PC-3 (cell line): ENCODE measurements at regions not wholly inside any gene's neighbourhood (a gene's known extent, or its start where the extent isn't known, plus 50 kb on each side); places are given as distances from the start of the nearest gene placed in this dataset.

Source experiments
- ATAC-seq: fragments of 200-7000 bp; cut with Tn5 transposase; 2 replicates; pipeline ENCODE4 v1.9.1; 2020; ENCODE audit warnings: mild to moderate bottlenecking, moderate library complexity
- BruUV-seq: library from RNA; stranded (reverse); fragments of 400-500 nt; replicated peaks from 2 replicates; lab custom pipeline; 2021; lab: Mats Ljungman, UMichigan
- CTCF ChIA-PET: fragments of 300-600 bp; sonication (Branson Sonifier 250); formaldehyde crosslinking; loops from one replicate; lab custom pipeline; 2022; ENCODE audit warnings: antibody characterized with exemption; lab: Charles Lee
- POLR2A ChIA-PET: fragments of 300-600 bp; sonication (Branson Sonifier 250); formaldehyde crosslinking; loops from one replicate; lab custom pipeline; 2022; ENCODE audit warnings: antibody characterized with exemption; ENCODE audit not compliant: unreplicated experiment; lab: Charles Lee
- DNase-seq: peaks from one replicate; pipeline ENCODE4 v3.0.0-alpha.2; 2015
- H2AFZ ChIP-seq: fragments of 300-600 bp; sonication (generic); 2 replicates; pipeline ENCODE4 v1.6.0; 2016; ENCODE audit warnings: antibody characterized with exemption, low read length
- H3F3A ChIP-seq: fragments of 300-600 bp; sonication (generic); one replicate; pipeline ENCODE4 v1.6.0; 2017; ENCODE audit warnings: antibody characterized with exemption, low read length, control low read depth, mild to moderate bottlenecking; ENCODE audit not compliant: unreplicated experiment
- H3K27ac ChIP-seq: fragments of 300-600 bp; sonication (generic); 2 replicates; pipeline ENCODE4 v1.5.1; 2016; ENCODE audit warnings: mild to moderate bottlenecking, low read length
- H3K27me3 ChIP-seq: fragments of 300-600 bp; sonication (generic); 2 replicates; pipeline ENCODE4 v1.6.1; 2016; ENCODE audit warnings: low read length, mixed read lengths
- H3K36me3 ChIP-seq: fragments of 300-600 bp; sonication (generic); 2 replicates; pipeline ENCODE4 v1.6.1; 2016; ENCODE audit warnings: low read depth, mixed run types, low read length, mixed read lengths
- H3K4me1 ChIP-seq: fragments of 300-600 bp; sonication (generic); 2 replicates; pipeline ENCODE4 v1.5.1; 2016; ENCODE audit warnings: low read length; ENCODE audit not compliant: insufficient read depth
- H3K4me2 ChIP-seq: fragments of 300-600 bp; sonication (generic); 2 replicates; pipeline ENCODE4 v1.6.0; 2016; ENCODE audit warnings: low read length
- H3K4me3 ChIP-seq: fragments of 300-600 bp; sonication (generic); 2 replicates; pipeline ENCODE4 v1.5.1; 2016; ENCODE audit warnings: mild to moderate bottlenecking, low read length, mixed read lengths
- H3K79me2 ChIP-seq: fragments of 300-600 bp; sonication (generic); 2 replicates; pipeline ENCODE4 v1.6.1; 2017; ENCODE audit warnings: low read length, mixed read lengths
- H3K9ac ChIP-seq: fragments of 300-600 bp; sonication (generic); 2 replicates; pipeline ENCODE4 v1.6.0; 2016; ENCODE audit warnings: mild to moderate bottlenecking, low read length
- H3K9me2 ChIP-seq: fragments of 300-600 bp; sonication (generic); replicated peaks from 2 replicates; pipeline ENCODE4 v1.6.1; 2016; ENCODE audit warnings: mixed run types, low read length, mixed read lengths
- H3K9me3 ChIP-seq: fragments of 300-600 bp; sonication (generic); 2 replicates; pipeline ENCODE4 v1.6.1; 2016; ENCODE audit warnings: low read length, mixed read lengths
- H4K20me1 ChIP-seq: fragments of 300-600 bp; sonication (generic); 2 replicates; pipeline ENCODE4 v1.6.1; 2016; ENCODE audit warnings: low read length, mixed read lengths
- CTCF ChIP-seq: fragments of 300-600 bp; sonication (generic); conservative IDR thresholded peaks from 2 replicates; pipeline ENCODE4 v1.5.1; 2017; ENCODE audit warnings: antibody characterized with exemption, low read depth, mild to moderate bottlenecking, low read length
- EZH2 ChIP-seq: fragments of 300-600 bp; sonication (generic); IDR thresholded peaks from one replicate; pipeline ENCODE4 v1.6.1; 2017; ENCODE audit warnings: antibody characterized with exemption, mild to moderate bottlenecking, low read length; ENCODE audit not compliant: unreplicated experiment
- EZH2phosphoT487 ChIP-seq: fragments of 300-600 bp; sonication (generic); IDR thresholded peaks from 2 replicates; pipeline ENCODE4 v1.6.1; 2018; ENCODE audit warnings: mild to moderate bottlenecking, antibody characterized with exemption, low read length, borderline replicate concordance
- intact Hi-C: fragments of 100-400 bp; cut with micrococcal nuclease; formaldehyde crosslinking; loops from 2 replicates; pipeline ENCODE4 v1.9.0; 2023

GRCh38 chr5:9692576-9692975 lies 62.4 kb upstream of the TAS2R1 start:
- Histone ChIP-seq H3K9ac (no peak overlapping the region), H3K27ac (no peak overlapping the region), H3K9me3 (no peaks in the 10 kb centered on the region), H3K4me3 (no peak overlapping the region), H3K36me3 (no peaks in the 10 kb centered on the region), H3K79me2 (no peaks in the 10 kb centered on the region), H3K27me3 (no peaks in the 10 kb centered on the region), H3K4me1 (no peaks in the 10 kb centered on the region), H3K4me2 (no peak overlapping the region), H4K20me1 (no peaks in the 10 kb centered on the region), H3F3A (no peaks in the 10 kb centered on the region), H3K9me2 (0 out of 2 replicates have a peak, but pooled peaks cover 2% of the 10 kb centered on the region), H2AFZ (no peak overlapping the region)
- POLR2A ChIA-PET = no interaction called here
- intact Hi-C loops = no loop called here
- no peak for DNase-seq
- no peak for ATAC-seq
- no peak for TF ChIP-seq CTCF
- BruUV-seq = no TSS peak
- CTCF ChIA-PET = no interaction called here

- Histone ChIP-seq H4K20me1 (no peaks in the 10 kb centered on the region), H3K4me1 (no peaks in the 10 kb centered on the region), H3K79me2 (no peaks in the 10 kb centered on the region), H3K27ac (no peak overlapping the region), H3K4me2 (no peak overlapping the region), H3K27me3 (no peaks in the 10 kb centered on the region), H3K36me3 (no peaks in the 10 kb centered on the region), H3K9me2 (0 out of 2 replicates have a peak, but pooled peaks cover 2% of the 10 kb centered on the region), H3K4me3 (no peak overlapping the region), H3K9ac (no peak overlapping the region), H3K9me3 (no peaks in the 10 kb centered on the region), H2AFZ (no peak overlapping the region), H3F3A (no peaks in the 10 kb centered on the region)
- no TSS peak for BruUV-seq
- CTCF ChIA-PET = no interaction called here
- ATAC-seq = no peak
- TF ChIP-seq CTCF = no peak
- no peak for TF ChIP-seq EZH2
- TF ChIP-seq EZH2phosphoT487 = no peak
- DNase-seq = no peak
- intact Hi-C loops = no loop called here
- POLR2A ChIA-PET = no interaction called here
Observed at GRCh38 chr5:9691261-9691660, 61.1 kb upstream of the TAS2R1 start.

GRCh38 chr5:9690751-9691150 lies 60.6 kb upstream of the TAS2R1 start:
- intact Hi-C loops = no loop called here
- no peaks in the 10 kb centered on the region for H3K79me2 ChIP-seq
- TF ChIP-seq EZH2phosphoT487 (no peak), EZH2 (no peak), CTCF (no peak)
- ChIA-PET CTCF (no interaction called here), POLR2A (no interaction called here)
- H3K36me3 ChIP-seq = no peaks in the 10 kb centered on the region
- DNase-seq (no peak), ATAC-seq (no peak)
- H3K27me3 ChIP-seq = no peaks in the 10 kb centered on the region
- no peaks in the 10 kb centered on the region for H3K9me3 ChIP-seq
- no peaks in the 10 kb centered on the region for H3F3A ChIP-seq
- H3K9ac ChIP-seq = no peak overlapping the region
- BruUV-seq = no TSS peak
- no peak overlapping the region for H3K4me3 ChIP-seq
- H3K4me2 ChIP-seq = no peak overlapping the region
- no peak overlapping the region; the same call in 1 of the 2 replicates for H2AFZ ChIP-seq
- H3K9me2 ChIP-seq = 0 out of 2 replicates have a peak, but pooled peaks cover 2% of the 10 kb centered on the region
- H4K20me1 ChIP-seq = no peaks in the 10 kb centered on the region
- no peaks in the 10 kb centered on the region for H3K4me1 ChIP-seq
- no peak overlapping the region for H3K27ac ChIP-seq
